ENCODE measurements at regions not wholly inside any gene's neighbourhood (a gene's known extent, or its start where the extent isn't known, plus 50 kb on each side); places are given as distances from the start of the nearest gene placed in this dataset.

DNA sequence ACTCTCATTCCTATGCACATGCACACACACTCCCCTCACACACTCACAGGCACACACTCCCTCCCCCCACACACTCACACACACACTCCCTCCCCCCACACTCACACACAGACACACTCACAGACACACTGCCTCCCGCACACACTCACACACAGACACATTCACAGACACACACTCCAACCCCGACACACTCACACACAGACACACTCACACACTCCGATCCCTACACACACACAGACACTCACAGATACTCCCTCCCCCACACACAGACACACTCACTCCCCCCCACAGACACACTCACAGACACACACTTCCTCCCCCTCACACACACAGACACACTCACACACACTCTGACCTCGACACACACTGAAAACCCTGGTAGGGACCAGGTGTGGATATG lies 176.2 kb downstream of the TFAP2C start:
- no peak for DNase-seq

DNA sequence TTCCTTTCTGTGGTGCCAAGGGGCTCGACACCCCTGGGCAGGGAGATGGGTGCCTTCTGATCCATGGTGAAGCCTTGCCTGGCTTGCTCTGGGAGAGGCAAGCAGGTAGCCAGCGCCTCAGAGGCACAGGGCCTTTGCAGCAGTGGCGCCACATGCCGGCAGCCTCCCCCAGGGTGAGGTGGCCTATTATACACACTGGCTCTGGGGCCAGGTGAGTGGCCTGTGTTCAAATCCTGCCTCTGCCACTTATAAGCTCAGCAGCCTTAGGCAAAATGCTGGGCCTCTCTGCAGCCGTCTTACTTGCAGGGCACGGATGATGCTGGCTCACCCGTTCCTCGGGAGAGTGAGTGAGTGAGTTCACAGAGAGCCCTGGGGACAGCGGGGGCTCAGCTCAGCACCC lies 176.9 kb downstream of the TFAP2C start:
- DNase-seq, result no peak

DNA sequence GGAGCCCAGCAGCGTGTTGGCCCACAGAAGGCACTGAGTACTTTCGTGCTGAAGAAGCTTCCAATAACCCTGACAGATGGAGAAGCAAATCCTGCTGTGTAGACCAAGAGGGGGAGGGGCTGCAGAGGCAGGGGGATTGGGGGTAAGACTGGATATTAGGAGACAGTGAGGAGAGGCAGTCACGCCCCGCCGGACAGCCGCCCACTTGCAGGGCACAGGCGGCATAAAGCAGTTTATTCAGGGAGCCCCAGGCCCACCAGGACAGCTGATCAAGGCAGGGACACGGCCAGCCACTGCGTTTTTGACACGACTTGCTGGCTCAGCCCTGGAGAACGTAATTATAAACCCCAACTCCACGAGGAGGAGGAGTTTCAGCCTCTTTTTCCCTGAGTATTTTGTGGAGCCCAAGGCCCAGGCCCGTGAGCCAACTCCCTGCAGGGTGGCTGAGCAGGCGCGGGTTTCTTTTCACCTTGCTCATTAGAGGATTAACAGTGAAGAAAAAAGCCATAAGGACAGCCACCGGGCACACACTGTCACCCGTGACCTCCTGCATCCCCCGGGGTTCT lies 177.9 kb downstream of the TFAP2C start:
- no peak for DNase-seq

DNA sequence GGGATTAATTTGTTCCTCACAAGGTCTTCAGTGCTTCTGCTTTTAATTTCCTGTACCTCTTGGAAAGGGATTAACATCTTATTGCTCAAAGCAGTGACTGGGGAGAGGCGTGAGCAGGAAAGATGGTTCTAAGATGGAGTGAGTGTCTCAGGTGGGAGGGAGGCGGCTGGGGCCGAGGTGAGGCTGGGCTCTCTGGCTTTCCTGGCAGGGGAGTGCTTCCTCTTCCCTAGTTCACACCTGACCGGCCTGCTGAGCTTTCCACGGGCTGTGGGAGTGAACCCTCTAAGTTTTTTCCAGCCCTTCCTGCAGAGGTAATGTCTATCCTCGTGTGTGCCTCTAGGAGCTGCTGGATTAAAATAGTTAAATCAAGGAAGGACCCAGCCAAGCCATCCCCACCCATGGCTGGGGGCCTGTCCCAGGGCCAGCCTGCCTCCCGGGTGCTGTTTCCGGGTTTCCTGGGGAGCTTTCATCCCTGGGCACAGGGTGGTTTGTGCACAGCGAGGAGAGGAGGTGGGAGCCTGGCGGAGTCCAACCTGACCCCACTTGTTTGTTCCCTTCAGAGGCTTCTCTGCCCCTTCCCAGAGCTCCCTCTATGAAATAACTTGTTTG lies 179.1 kb downstream of the TFAP2C start:
- no peak for DNase-seq

DNA sequence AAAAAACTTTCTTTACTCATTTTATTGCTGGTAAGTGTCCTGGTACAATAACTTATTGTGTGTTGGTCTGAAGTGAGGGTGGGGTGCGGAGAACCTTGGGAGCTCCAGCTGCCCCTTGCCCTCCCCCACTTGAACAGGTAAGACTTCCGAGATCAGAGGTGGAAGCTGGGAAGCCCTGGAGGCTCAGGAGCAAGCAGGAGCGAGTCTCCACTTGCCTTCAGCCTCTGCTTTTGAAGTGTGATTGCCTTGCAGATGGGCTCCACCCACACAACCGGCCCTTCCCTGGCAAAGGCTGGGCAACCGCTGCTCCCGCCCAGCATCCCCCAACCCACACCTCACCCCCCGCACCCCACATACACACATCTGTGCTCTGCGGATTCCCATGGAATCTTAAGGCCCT lies 179.6 kb downstream of the TFAP2C start:
- DNase-seq, result no peak

DNA sequence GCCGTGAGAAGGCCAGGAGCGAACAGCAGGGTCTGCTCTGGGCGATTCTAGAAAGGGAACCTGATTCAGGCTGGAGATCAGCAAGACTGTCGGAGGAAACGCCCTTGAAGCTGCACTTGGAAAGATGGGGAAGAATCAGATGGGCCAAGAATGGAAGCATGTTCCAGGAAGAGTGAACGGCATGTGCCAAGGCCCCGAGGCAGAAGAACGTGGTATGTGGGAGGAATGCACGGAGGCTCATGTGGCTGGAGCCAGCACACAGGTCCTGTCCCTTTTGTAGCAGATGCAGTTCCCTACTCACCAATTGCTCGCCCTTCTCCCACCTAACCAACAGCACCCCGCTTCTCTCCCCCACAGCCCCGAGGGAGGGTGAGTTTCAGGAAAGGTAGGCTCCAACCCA lies 180.6 kb downstream of the TFAP2C start:
- no peak for DNase-seq

DNA sequence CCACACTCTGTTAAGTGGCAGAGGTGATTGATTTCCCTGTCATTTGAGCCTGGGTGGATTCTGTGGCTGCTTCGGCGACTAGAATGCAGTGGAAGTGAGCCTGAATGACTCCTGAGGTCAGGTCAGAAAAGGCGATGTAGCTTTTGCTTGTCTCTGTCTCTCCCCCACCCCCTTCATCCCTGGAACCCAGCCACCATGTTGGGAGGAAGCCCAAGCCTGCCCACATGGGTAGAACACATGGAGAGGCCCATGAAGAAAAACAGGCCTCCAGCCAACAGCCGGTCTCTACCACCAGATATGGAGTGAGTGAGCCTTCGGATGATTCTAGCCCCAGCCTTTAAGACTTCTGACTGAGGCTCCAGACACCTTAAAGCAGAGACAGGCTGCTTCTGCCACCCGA lies 181.0 kb downstream of the TFAP2C start:
- DNase-seq, result no peak

DNA sequence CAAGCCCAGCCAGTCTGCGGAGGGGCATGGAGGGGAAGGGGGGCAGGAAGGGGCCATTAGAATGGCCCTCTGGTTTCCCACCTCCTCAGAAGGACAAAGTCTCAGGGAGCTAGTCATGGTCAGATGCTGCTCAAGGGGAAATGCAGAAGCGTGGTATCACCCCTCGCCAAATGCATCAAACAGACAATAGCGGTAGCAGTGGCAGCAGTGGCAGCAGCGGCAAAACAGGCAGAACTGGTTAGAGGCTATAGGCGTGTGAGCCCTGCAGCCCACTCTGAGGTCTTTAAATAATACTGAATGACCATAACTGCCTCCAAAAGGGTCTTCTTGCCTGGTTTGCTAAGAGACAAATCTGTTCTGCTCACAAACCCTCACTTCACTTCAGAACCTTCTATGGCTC lies 186.7 kb downstream of the TFAP2C start:
- DNase-seq, result no peak

DNA sequence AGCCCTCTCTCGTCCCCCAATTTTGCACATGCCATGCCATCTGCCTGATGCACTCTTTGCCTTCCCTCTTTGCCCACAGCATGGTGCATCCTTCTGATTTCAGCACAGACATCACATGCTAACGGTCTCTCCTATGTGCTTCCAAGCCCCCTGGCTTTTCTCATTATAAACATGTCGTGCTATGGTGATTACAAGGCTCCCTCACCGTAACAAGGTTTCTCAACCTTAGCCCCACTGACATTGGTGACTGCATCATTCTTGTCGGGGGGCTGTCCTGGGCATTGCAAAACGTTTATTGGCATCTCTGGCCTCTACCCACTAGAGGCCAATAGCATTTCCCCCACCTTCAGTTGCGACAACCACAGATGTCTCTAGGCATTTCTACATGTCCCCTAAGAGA lies 187.2 kb downstream of the TFAP2C start:
- DNase-seq, result no peak

DNA sequence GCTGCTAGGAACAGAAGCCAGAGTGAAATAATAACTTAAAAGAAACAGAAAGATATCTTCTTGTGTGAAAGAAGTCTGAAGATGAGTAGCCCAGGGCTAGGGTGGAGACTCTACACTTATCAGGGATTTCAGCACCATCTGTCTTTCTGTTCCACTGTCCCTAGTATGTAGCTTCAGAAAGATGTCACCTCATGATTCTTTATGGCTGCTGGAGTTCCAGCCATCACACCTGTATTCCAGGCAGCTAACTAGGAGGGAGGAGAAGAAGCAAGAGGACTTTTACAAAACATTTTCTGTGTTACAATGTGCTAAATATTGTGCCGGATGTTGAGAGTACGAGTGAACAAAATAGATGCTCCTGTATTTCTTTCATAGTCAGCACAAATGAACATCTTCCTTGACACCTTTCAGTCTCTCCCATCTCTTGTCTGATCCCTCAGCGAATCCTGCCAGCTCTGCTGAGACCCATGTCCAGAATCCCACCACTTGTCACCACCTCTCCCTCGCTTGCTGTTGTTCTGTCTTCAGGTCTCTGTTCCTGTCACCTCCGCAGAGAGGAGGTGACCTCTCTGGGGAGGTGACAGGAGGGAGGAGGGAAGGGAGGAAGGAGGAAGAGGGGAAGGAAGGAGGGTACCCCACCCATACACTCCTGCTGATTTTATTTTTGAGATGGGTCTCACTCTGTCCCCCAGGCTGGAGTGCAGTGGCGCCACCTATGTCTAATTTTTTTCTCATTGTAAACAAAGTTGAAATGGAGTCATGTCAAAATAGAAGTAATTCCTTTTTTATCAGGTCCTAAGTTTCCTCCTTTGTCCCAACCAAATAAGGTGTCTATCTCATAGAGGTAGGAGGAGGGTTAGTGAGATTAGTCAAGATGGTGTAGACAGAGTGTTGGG lies 188.9 kb downstream of the TFAP2C start:
- no peak for DNase-seq

DNA sequence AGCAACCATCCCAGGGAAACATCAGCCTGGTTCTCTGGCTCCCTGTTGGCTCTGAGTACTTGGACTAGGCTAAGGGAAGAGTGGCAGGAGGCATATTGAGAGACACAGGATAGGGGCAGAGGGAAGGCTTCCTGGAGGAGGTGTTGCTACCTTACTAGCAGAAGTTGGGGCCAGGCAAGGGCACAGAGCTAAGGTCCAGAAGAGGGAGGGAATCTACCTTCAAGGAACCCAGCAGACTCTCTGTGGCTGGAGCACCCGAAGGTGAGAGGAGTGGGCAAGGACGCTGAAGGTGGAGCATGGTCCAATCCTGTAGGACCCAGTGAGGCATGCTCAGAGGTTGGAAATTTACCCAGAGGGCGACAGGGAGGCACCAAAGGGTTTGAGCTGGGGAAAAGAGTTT lies 191.9 kb downstream of the TFAP2C start:
- DNase-seq, result no peak

DNA sequence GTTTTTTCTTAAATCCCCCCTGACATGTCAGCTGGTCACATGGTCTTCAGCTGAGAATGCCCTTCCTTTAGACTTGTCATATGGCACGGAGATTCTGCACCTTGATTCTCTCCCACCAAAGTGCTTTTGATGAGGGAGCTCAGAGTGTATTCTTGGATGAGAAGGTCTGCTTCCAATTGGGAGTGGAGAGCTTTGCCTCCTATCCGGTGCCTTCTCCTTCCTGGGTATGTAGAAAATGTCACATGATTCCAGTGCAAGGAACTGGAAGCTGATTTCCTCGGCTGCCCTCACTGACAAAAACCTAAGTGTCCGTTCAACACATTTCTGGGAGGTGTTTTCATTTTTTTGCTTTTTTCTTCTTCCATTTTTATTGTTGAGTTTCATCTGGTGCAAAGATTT lies 197.2 kb downstream of the TFAP2C start:
- DNase-seq, result no peak

DNA sequence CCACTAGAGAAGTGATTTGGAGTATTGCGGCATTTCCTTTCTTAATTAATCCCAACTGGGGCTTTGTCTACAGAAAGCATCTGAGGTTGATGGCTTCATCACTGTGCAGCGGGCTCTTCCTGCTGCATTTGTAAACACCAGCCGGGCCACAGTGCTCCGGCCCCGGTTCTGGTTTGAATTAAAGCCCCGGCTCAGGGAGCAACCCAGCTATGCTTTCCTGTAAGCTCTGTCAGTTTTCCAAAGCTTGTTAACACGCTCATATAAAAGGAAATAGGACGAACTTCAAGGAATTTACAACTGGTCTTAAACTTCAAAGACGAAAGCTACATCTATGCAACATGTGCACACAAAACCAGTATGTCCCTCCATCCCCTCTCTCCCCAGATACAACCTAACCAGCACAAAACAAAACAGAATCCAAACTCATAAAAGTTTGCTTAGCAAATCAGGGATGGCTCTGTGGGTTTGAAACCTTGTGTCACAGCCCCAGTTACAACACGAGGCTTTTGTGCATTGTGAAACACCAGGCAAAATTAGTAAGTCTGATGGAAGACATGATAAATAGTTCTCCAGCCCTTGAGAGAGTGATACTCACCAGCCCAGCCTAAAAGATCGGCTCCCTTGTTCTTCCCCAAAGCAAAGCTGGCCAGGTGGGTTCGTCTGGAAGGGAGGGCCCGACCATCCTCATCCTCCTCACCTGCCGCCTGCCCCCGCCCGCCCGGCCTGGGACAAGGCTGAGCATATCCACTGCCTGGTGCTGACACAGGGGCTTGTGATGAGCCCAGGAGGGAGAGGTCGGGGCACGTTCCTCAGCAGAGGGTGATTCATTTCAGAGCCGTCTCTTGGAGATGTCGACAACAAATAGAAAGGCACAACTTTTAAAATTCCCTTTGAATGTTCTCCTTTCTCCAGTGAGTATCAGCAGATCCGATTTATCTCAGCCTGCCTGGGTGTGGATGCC lies 197.9 kb downstream of the TFAP2C start:
- DNase-seq, result no peak

DNA sequence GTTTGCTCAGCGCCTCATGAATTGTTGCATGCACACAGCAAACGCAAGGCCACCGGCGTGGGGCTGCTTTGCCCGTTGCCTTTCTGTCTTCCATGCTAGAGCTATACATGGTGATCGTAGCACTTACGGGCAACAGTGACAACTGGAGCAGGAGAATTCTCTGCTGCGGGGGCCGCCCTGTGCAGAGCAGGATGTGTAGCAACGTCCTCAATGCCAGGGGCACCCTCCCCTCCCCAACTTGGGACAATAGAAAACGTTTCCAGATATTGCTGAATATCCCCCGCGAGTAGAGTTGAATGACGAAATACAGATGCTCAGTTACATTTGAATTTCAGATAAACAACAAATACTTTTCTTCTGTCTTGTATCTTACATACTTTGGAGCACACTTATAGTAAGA lies 198.7 kb downstream of the TFAP2C start:
- DNase-seq, result no peak

DNA sequence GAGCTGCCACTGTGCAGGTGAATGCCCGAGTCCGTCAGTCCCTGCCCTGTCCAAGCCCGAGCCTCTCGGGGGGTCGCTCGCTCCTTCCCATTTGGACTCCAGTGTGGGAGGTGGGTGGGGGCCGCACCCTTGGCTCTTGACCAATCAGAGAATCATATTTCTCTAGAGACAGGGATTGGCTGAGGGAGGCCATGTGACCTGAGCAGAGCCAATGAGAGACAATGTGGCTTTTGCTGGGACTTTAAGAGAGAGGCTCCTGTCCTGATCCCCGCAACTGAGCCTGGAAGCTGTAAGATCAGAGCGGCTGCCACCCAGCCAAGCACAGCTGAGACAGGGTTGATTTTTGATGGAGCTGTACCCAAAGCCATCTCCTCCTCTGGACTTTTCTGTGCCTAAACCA lies 199.3 kb downstream of the TFAP2C start:
- DNase-seq, result no peak

DNA sequence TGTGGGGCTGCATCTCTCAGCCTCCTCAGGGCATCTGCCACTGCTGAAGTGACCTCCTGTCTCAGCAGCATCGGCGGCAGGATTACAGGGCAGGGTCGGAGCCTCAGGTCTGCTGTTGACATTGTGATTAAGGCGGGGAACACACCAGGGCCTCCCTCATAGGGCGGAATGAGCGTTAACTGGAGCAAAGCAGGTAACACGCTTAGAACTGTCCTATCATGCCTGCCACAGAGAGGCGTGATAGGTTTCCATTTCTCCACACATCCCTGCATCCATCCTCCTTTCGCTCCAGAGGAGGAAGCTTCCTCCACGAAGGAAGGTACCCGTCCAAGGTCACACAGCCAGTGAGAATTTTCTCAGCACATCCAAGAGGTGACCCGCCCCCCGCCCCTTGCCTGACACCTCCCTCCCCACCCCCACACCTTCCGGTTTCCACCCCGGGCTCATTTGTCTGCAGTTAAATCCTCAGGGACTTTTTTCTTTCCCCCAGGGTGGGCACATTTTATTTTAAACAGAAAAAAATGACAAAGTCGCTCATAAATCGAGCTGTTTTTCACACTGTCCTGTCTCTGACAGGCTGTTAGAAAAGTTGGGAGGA lies 200.8 kb downstream of the TFAP2C start:
- DNase-seq, result no peak

DNA sequence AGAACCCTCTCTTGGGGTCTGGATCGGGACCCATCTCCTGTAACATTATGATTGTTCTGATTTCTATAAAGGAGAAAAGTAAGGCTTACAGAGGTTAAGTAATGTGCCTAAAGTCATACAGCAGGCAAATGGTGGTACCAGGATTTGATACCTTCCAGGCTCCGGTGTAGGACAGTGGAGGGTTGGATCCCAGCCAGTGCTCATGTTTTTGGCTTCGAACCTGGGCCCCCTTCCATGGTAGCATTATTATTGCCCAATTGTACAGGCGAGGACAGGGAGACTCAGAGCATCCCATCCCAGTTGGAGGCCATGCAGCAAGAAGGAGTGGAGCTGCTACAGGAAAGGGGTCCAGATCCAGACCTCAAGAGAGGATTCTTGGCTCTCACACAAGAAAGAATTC lies 202.7 kb downstream of the TFAP2C start:
- DNase-seq, result no peak

DNA sequence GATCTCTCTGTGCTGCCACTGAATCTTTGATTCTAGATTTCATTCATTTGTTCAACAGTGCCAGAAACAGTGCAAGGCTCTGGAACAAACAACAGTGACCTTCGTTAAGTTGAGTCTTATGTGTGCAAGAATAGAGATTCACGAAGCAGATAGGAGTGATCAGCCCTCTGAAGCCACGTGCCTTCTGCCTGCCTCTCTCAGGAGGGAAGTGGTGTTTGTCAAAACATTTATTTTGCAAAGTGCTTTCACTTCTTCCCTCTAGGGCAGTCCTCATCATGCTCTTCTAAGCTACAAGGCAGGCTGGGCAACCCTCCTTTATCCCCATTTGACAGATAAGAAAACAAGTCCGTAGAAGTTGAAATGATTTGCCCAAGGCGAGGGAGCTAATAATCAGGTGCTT lies 204.3 kb downstream of the TFAP2C start:
- DNase-seq, result peak; percentile 28

DNA sequence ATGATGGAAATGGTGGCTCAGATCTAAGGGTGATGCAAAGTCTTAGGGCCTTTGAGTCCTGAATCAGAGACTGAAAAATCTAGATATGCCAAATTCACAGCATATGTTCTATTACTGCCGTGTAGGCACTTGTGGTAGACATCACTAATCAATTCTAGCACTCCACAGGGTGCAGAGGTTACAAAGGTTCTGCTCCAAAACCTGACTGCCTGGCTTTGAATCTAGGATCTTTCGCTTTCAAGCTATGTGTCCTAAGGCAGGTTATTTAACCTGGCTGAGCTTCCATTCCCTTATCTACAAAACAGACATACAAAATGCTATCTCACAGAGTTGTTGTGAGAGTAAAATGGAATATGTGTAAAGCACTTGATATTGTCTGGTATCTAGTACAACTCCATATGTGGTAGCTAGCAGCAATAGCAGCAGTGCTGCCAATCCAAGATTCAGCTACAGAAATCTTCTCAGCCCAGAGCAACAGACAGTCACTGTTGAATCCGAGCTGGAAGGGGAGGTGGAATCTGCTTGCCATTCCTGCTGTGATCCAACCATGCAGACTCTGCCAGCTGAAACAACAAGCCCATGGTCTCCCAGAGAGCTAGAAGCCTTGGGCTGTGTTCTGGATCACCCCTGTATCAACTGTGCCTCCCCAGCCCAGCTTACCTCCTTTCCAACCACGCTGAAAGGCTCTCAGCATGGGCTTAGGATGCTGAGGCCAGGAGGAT lies 206.9 kb downstream of the TFAP2C start:
- DNase-seq, result no peak

DNA sequence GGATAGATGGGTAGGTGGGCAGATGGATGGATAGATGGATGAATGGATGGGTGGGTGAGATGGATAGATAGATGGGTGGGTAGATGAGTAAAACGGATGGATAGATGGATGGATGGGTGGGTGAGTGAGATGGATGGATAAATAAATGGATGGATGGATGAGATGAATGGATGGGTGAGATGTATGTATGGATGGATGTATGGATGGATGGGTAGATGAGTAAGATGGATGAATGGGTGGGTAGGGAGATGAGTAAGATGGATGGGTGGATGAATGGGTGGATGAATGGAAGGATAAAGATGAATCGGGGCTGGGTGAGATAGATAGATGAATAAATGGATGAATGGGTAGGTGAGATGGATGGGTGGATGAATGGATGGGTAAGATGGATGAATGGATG lies 210.1 kb downstream of the TFAP2C start:
- no peak for DNase-seq

DNA sequence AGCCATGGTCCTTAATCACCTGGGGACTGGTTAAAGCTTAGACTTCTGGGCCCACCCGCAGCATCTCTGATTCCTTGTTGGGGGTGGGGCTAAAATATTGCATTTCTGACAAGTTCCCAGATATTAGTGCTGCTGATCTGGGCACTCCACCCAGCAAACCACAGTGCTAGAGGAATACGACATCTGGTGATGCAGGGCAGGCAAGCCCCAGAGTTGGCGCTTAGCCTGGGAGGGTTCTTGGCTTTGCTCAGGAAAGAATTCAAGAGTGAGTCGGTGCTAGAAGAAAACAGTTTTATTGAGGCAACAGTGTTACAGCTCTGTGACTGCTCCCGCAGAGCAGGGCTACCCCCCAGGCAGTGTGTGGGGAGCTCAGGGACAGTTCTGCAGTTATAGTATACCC lies 210.7 kb downstream of the TFAP2C start:
- DNase-seq, result no peak

DNA sequence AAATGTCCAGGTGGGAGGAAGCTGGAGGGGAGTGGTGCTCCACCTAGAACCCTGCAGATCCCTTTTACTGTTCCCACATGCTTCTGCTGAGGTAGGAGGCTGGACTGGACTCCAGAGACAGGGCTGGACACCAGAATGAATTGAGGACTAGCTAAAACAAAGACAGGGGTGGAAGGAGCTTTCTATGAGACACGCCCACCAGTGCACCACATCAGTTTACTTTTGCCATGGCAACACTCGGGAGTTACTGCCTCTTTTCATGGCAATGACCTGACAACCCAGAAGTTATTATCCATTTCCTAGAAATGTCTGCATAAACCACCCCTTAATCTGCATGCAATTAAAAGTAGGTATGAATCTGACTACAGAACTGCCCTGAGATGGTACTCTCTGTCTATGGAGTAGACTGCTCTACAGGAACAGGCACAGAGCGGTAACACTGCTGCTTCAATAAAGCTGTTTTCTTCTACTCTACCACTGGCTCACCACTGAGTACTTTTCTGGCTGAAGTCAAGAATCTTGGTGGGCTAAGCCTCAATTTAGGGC lies 211.7 kb downstream of the TFAP2C start:
- no peak for DNase-seq

All from RPMI8226 (cell line).